ENCODE measurements at regions not wholly inside any gene's neighbourhood (a gene's known extent, or its start where the extent isn't known, plus 50 kb on each side); places are given as distances from the start of the nearest gene placed in this dataset.

DNA sequence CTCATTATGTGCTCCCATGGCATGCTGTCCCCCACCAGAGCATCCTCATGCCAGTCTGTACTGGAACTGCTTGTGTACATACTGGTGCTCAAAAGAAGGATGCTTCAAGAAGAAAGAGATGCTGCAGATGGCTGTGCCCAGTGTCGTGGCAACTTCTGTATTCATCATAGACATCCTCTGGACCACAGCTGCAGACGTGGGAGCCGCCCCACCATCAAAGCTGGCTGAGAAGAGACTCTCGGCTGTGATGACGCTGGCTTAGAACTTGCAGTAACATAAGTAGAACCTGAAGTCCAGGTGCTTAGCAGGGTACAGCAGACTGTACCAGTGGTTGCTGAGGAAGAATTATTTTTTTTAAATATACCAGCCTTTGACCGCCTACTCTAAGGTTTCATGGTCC is 112.6 kb upstream of the ARHGAP5 start:
- DNase-seq (ENCODE audit: low read depth in 4 of 4, low spot score in 1 of 4), result no peak

DNA sequence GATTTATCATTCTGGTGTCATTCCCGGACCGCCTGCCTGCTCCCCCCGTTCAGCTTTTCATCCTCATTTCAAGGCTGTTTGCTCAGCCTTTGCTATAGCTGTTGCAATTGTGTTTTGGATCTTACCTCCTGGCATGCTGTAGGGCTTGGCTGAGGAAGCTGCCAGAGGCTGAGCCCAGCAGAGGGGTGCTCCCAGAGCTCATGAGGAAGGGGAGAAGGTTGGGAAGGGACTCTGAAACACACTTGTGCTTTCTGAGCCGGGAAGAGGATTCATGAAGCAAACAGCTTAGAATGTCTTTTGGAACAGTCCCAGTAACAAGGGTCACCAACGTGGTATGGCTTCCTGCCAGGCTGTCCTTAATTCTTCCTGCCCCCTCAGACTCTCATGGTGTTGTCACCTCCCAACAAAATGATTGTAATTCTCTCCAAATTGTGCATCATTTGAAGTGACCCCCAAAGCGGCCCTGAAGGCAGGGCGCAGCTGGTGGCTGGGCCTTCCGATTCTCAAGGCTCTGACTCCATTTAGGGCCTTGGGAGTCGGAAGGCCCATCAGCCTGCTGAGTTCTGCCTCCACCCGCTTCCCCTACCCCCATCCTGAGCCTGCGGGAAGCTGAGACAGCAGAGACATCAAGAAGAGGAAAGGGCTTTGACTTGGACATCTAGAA is 111.9 kb upstream of the ARHGAP5 start:
- DNase-seq (ENCODE audit: low read depth in 4 of 4, low spot score in 1 of 4), result no peak

DNA sequence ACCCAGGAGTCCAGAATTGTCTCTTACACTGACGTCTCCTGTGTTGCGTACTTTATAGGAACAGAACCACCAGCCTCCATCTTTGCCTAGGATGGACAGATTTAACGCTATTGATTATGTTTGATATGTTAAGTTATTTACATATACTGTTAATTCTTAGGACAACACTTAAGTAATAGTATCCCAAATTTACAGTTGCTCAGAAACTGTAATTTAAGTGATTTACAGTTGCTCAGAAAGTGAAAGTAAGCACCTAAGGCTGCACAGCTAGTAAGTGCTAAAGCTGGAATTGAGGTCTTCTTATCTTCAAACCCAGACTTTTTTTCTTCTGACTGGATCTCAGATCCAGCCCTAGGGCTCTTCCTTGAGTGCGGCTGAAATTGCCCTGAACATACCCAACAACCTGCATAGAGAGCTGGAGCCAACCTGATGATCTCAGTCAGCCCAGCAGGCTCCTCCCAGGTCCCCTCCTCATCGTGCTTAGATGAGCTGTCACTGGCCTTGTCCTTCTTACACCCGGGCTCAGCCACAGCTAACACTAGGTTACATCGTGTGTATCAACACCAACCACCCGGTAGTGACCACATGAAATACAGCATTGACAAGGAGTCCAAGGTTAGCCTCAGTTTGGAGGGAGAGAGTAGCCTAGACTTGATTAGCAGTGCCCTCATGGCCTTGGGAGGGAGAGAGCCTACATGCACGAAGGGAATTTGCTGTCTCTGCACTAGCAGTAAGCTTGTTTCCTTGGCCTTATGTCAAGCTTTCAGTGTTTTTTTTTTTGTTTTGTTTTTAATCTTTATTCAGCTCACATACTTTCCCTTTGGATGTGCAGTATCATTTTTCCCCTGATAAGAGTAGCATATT is 111.1 kb upstream of the ARHGAP5 start:
- no peak for DNase-seq (ENCODE audit: low read depth in 4 of 4, low spot score in 1 of 4)

DNA sequence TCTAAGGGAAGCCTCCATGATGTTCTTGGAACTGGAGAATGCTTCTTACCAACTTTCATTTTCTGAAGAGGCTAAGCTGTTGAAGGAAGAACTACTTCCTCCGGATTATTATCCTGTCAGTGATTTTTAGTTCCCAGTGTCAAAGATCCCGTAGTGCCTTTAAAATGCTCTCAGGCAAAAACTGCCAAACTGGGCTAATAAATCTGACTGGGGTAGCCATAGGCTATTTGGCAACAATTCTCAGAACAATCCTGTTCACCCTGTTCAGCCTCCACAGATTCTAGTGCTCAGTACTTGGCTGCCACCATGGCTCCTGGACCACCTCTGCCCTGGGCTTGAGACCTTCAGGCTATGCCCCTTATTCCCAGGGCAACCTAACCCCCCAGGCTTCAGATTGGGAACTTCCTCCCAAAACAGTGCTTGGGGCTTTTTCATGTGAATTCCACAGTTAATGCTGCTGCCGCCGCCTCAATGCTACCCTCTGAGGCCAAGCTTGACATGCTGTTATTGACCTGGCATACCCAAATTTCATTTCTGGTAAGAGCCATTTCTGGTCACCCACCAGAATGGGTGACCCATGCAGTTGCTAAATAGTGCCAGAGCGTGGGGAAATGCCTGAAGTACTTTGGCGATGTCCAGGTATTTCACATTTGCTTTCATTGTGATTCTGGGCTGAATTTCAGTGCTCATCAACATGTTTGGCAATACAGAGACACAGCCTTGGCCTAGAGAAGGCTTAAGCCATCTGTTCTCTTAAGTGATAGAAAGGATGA is 110.0 kb upstream of the ARHGAP5 start:
- no peak for DNase-seq (ENCODE audit: low read depth in 4 of 4, low spot score in 1 of 4)

DNA sequence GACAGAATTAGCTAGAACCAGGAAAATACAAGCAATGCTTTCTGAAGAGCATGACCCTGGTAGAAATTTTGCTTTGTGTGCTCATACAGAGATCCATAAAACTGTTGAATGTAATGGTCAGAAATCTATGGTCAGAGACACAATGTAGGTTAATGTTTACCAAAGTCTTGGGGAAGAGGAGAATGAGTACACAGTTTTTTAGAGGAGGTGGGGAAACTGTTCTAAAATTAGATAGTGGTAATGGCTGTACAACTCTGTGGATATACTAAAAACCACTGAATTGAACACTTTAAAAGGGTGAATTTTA is 109.5 kb upstream of the ARHGAP5 start:
- DNase-seq (ENCODE audit: low read depth in 4 of 4, low spot score in 1 of 4), result no peak

DNA sequence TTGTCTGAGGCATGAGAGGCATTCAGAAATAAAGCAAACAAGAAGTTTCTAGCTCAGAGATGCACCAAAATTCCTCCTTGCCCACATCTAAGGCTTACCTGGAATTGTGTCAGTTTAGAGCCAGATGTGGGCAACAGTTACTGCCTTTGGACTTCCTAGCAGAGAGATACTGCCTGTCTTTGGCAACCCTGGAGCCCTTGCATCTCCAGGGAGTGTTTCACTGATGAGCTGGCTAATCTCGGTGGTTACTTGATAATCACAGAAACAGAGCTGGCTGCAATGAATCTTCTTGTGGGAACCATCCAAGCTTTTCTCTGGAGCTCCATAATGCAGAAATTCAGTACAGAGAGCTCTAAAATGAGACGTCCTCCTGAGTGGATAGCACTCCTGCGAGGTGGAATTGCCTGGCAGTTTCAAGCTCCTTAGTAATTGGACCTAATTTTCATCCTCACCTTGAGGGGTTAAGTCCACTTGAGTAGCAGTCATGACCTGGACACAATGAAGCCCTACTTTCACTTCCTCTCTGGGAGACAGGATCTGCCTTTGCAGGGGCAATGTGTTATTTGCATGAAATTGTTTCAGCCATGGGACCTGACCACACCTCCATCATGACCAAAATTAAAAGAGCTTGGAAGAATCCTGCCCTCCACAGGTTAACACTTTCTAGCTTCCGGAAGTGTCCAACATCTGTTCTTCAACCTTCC is 108.8 kb upstream of the ARHGAP5 start:
- no peak for DNase-seq (ENCODE audit: low read depth in 4 of 4, low spot score in 1 of 4)

DNA sequence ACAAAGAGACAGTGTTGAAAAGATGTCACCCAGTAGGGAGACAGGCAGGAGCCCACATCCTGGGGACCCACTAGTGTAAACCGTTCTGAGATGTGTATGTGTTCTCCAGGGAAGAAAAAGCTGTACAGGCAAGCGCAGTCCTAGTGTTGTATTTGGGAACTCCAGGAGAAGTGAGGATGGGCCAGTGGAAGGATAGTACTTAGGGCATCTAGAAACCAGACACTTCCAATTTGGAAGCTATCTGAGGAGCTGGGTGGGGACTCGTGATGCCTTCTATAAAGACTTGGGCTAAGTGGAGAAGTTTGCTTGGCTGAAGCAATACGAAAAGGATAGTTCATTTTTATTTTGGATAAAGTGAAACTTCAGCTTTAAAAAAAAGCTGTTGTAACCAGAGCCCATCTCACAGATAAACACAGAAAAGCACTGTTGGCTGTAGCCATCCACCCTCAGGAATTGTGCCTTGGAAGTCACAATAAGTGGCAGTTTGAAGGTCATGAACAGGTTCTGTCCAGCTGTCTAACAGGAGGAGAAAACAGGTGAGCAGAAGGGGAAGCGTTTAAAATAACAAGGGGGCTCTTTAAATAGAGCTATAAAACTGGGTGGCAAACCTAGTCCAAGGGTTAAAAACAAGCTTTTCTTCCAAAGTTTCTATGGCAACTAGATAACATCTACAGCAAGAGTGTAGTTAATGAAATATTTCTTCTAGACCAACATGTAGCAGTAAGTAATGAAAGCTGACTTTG is 108.0 kb upstream of the ARHGAP5 start:
- DNase-seq (ENCODE audit: low read depth in 4 of 4, low spot score in 1 of 4), result no peak

DNA sequence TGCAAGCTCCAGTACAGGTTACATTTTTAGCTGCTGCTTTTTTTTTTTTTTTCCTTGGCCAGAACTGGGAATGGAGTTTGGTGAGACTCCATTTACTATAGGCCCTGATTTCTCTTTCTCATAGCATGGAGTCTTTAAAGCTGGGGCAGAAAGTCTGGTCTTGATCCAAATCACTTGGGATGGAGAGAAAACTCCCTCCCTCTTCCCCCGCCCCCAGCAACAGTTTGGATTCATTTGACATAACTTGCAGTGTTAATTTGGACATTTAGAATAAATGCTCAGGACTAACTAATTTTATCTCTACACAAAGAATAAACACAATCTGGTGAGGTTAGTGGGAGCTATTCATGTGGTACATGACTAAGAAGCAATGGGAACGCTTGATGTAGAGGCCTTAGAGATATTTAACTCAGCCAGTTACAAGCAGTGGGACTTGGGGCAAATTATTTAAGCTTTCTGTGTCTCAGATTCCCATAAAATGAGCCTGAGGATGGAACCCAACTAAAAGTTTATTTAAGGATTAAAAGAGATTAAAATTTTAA is 107.3 kb upstream of the ARHGAP5 start:
- no peak for DNase-seq (ENCODE audit: low read depth in 4 of 4, low spot score in 1 of 4)

DNA sequence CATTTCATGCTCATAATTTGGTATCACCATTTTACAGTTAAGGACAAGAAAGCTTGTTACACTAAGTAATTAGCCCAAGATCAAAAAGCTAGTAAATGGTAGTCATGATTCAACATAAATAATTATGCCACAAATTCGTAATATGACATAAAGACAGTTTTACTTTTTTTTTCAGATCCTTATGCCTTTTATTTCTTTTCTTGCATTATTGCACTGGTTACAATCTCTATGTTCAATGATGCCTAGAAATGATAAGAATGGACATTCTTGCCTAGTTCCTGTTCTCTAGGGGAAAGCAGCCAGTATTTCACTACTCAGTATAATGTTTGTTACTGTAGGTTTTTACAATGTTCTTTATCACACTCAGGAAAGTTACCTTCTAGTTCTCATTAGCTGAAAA is 106.4 kb upstream of the ARHGAP5 start:
- DNase-seq (ENCODE audit: low read depth in 4 of 4, low spot score in 1 of 4), result no peak

DNA sequence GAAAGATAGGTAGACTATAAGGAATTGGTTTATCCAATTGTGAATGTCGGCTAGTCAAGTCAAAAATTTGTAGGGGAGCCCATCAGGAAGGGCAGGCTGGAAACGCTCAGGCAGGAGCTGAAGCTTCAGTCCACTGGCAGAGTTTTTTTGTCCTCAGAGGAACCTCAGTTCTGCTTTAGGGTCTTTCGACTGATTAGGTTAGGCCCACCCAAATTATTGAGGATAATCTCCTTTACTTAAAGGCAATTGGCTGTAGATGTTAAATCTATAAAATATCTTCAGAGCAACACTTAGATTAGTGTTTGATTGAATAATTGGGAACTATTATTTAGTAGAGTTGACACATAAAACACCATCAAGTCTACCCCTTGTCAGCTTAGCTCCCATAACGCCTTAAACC is 105.5 kb upstream of the ARHGAP5 start:
- no peak for DNase-seq (ENCODE audit: low read depth in 4 of 4, low spot score in 1 of 4)

DNA sequence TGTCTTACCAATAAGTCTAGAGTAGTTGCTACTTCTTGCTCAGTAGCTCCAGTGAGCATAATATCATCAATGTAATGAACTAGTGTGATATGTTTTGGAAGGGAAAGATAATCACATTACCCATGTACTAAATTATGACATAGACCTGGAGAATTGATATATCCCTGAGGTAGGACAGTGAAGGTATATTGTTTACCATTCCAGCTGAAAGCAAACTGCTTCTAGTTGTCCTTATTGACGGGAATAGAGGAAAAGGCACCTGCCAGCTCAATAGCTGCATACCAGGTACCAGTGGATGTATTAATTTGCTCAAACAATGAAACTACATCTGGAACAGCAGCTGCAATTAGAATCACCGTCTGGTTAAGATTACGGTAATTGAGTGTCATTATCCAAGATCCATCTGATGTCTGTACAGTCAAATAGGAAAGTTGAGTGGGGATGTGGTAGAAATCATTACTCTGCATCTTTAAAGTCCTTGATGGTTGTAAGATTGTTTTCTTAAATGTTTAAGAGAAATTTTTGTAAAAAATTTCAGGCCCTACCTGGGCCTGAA is 100.0 kb upstream of the ARHGAP5 start:
- no peak for DNase-seq (ENCODE audit: low read depth in 4 of 4, low spot score in 1 of 4)

DNA sequence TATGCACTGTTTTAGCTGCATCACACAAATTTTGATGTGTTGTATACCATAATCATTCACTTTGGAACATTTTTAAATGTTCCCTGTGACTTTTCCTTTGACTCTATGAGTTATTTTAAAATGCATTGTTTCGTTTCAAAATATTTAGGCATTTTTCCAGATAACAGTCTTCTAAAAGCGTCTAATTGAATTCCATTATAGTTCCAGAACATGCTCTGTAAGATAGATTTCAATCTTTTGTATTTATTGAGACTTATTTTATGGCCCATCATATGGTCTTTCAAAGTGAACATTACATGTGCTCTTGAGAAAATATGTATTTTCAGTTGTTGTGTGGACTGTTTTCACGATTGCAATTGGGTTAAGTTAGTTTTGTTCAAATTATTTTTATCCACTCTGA is 98.7 kb upstream of the ARHGAP5 start:
- no peak for DNase-seq (ENCODE audit: low read depth in 4 of 4, low spot score in 1 of 4)

DNA sequence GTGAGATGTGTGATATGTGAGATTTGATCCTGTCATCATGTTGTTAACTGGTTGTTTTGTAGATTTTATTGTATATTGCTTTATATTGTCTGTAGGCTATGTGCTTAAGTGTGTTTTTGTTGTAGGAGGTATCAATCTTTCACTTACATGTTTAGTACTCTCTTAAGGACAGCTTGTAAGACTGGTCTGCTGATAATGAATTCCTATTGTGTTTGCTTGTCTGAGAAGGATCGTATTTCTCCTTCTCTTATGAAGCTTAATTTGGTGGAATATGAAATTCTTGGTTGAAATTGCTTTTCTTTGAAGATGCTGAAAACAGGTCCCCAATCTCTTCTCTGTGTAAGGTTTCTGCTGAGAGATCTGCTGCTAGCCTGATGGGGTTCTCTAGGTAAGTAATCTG is 94.5 kb upstream of the ARHGAP5 start:
- no peak for DNase-seq (ENCODE audit: low read depth in 4 of 4, low spot score in 1 of 4)

DNA sequence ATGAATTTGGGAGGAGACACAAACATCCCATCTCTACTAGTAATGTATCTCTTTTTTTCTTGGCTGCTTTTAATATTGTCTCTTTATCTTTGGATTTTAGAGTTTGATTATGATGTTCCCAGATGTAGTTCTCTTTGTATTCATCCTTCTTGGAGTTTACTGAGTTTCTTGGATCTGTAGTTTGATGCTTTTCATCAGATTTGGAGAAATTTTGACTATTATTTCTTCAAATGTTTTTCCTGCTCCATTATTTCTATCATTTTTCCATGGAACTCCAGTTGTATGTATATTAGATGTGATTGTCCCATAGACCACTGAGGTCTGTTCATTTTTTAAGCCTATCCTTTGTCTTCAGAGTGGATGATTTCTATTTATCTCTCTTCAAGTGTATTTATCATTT is 90.7 kb upstream of the ARHGAP5 start:
- DNase-seq (ENCODE audit: low read depth in 4 of 4, low spot score in 1 of 4), result no peak

DNA sequence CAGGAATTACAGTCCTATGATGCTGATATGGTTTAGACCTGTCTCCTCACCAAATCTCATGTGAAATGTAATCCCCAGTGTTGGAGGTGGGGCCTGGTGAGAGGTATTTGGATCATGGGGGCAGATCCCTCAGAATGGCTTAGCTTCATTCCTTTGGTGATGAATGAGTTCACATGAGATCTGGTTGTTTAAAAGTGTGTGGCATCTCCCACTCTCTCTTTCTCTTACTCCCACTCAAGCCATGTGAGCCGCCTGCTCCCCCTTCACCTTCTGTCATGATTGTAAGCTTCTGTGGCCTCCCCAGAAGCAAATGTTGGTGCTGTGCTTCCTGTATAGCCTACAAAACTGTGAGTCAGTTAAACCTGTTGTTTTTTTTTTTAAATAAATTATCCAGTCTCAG is 89.4 kb upstream of the ARHGAP5 start:
- no peak for DNase-seq (ENCODE audit: low read depth in 4 of 4, low spot score in 1 of 4)

DNA sequence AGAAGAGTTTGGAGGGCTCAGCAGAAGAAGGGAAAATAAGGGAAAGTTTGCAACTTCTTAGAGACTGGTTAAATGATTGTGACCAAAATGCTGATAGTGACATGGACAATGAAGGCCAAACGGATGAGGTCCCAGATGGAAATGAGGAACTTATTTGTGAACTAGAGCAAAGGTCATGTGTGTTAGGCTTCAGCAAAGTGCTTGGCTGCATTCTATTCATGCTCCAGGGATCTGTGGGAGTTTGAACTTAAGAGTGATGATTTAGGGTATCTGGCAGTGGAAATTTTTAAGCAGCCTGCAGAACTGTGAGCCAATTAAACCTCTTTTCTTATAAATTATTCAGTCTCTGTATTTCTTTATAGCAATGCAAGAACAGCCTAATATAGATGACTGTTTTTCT is 88.9 kb upstream of the ARHGAP5 start:
- DNase-seq (ENCODE audit: low read depth in 4 of 4, low spot score in 1 of 4), result no peak

DNA sequence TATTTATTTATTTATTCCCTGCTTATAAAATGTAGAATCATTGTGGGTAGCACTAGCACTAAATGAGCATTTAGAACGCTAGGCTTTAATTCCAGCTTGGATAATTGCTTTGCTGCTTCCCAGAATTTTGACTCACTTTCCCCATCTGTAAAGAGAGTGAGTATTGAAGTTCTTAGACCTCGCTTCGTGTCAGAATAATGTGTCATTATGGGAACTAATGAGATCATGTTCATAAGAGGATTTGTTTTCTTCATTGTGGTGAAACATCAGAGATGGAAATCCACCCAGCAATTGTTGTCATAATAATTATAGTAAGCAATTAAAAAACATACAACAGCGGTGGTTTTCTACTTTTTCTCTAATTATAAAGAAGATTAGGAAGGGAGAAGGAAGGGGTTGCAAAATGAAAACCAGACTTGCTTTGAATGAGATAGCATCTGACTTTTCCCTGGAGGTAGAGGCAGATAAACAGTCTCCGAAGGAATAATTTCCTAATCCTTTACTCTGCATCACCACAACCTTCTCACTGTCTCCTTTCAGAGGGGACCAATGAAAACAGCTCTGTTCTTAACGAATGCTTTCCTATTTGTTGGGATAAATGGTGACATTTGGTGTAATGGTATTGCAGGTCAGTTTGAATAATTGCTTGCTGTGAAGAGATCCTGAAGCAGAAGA is 86.8 kb upstream of the ARHGAP5 start:
- DNase-seq (ENCODE audit: low read depth in 4 of 4, low spot score in 1 of 4), result no peak

DNA sequence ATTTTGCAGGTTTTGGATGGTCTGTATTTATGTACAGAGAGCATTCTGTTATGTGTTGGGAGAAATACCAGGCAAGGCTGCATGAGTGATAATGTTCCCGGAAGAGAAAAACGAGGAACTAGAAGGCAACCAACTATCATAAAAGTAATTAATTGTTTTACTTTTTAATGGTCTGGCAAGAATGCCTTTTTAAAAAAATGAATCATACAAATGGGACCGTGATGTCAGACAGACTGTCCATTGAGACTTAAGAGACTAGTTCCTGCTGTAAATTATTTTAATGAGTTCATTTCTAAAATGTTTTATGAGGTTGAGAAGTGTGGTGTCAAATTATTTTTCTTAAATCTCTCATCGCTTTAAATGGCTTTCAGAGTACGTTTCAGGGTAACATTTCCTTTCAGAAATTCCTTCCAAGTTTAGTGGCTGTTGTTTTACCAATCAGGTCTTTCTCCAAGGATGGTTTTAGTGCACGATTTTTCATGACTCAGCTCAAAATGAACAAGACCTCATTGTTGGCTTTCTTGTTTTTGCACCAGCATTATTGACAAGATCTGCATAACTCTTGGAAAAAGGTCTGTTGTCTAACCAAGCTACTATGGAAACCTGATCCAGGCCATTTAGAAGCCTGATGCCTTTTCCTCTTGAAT is 86.1 kb upstream of the ARHGAP5 start:
- no peak for DNase-seq (ENCODE audit: low read depth in 4 of 4, low spot score in 1 of 4)

DNA sequence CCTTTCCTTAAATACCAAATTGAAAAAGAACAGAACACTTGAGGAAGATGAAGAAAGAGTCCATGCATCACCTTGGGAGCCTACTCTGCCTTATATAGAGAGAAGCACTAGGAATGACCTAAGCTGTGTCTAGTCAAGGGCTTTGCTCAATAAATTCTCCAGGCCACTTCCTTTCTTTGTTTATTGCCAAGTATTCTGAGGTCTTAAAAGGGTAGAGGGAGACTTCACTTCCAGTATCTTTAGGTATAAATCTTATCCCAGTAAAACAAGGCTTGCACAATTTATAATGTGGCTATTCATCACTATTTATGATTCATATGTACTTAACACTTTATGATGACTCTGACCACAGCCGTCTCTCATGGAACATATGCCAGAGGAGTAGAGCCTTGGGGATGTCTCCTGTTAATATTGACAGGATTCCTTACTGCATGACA is 85.1 kb upstream of the ARHGAP5 start:
- no peak for DNase-seq (ENCODE audit: low read depth in 4 of 4, low spot score in 1 of 4)
